Activated T-cell treated with anti-CD3 and anti-CD28 coated beads, Interleukin-2, amount 50 U/mL, for 72 hours (primary cell): ENCODE measurements at regions not wholly inside any gene's neighbourhood (a gene's known extent, or its start where the extent isn't known, plus 50 kb on each side); places are given as distances from the start of the nearest gene placed in this dataset.

Experiments
- ATAC-seq, 2 donors: fragments of 150-1000 bp; cut with Tn5 transposase; replicated peaks in 1 of 2; 2 replicates each; pipeline ENCODE4 v1.10.0; 2021; ENCODE audit warnings: moderate library complexity in 2 of 2, mild to moderate bottlenecking in 1 of 2
- DNase-seq, 2 donors: peaks; one replicate each; pipeline ENCODE4 v3.0.0; 2021 to 2022; ENCODE audit warnings: mixed read lengths in 1 of 2
- H3K27ac Mint-ChIP-seq: one replicate; pipeline ENCODE4 v1.8.0; 2022; ENCODE audit warnings: mild to moderate bottlenecking, moderate library complexity, mixed read lengths
- H3K27me3 Mint-ChIP-seq: one replicate; pipeline ENCODE4 v1.8.0; 2022; ENCODE audit warnings: low read depth, mixed read lengths
- H3K36me3 Mint-ChIP-seq, 2 donors: one replicate each; pipeline ENCODE4 v1.8.0; 2022; ENCODE audit warnings: mixed read lengths in 2 of 2, mild to moderate bottlenecking in 1 of 2; ENCODE audit not compliant: insufficient read depth in 2 of 2
- H3K4me1 Mint-ChIP-seq: one replicate; pipeline ENCODE4 v1.8.0; 2022; ENCODE audit warnings: low read depth, mixed read lengths
- H3K4me3 Mint-ChIP-seq, 2 donors: one replicate each; pipeline ENCODE4 v1.8.0; 2022; ENCODE audit warnings: mild to moderate bottlenecking in 2 of 2, mixed read lengths in 2 of 2, moderate library complexity in 2 of 2
- H3K9me3 Mint-ChIP-seq, 2 donors: one replicate each; pipeline ENCODE4 v1.8.0; 2022; ENCODE audit warnings: mixed read lengths in 2 of 2

DNA sequence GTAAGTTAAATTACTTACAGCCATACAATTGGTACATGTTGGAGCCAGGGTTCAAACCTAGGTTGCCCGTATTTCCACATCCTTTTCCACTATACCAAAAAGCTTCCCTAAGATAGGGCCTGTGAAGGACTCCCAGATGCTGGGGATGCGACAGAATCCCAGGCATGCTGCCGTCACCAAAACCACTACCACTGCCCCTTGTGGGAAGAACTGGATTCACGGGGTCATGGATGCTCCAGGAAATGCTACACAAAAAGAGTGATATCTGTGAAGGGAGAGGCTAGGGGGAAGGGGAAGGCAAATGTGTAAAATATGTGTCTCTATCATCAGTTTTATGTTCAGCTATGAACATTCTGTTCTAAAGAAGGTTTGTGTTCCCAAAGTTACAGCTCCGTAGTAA lies 133.9 kb upstream of the IVNS1ABP start:
- H3K36me3 Mint-ChIP-seq: no peaks in the 10 kb centered on the region
- ATAC-seq (no peak), DNase-seq (no peak)
- H3K9me3 Mint-ChIP-seq: no peaks in the 10 kb centered on the region
- no peaks in the 10 kb centered on the region for H3K4me1 Mint-ChIP-seq
- no peaks in the 10 kb centered on the region for H3K27me3 Mint-ChIP-seq
- H3K27ac Mint-ChIP-seq: no peak overlapping the region
- no peak overlapping the region for H3K4me3 Mint-ChIP-seq

DNA sequence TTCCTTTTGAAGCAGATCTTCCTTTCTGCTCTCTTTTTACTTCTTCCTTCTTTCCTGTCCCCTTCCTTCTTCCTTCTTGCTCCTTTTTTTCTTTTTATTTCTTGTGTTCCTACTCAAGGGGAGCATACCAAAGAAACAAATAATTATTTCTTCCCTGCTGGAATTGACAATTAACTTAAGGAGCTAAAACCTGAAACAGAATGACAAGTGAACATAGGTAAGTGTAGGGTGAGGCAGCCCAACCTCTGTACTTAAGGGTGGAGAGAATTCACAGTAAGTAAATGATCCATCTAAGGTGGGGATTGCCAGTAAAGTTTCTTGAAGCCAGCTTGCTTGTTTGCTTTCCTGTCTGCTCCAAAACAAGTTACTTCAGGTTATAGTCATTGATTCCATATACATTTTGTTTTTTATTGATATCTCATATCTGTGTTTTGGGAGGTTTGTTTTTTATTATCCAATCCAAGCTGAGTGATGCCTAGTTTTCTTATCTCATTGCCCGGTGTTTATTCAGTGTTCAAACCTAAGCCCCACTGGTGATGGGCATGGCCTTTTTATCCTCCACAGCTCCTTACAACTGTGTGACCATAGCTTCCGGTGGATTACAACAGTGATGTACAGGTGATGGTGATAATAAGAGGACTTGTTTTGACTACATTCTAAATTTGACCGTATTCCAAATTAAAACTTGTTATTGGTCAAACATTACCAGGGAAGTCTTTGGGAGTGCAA lies 133.2 kb upstream of the IVNS1ABP start:
- ATAC-seq (no peak), DNase-seq (no peak)
- Mint-ChIP-seq H3K27ac (no peak overlapping the region), H3K9me3 (no peaks in the 10 kb centered on the region), H3K4me1 (no peaks in the 10 kb centered on the region), H3K36me3 (no peaks in the 10 kb centered on the region), H3K4me3 (no peak overlapping the region), H3K27me3 (no peaks in the 10 kb centered on the region)

DNA sequence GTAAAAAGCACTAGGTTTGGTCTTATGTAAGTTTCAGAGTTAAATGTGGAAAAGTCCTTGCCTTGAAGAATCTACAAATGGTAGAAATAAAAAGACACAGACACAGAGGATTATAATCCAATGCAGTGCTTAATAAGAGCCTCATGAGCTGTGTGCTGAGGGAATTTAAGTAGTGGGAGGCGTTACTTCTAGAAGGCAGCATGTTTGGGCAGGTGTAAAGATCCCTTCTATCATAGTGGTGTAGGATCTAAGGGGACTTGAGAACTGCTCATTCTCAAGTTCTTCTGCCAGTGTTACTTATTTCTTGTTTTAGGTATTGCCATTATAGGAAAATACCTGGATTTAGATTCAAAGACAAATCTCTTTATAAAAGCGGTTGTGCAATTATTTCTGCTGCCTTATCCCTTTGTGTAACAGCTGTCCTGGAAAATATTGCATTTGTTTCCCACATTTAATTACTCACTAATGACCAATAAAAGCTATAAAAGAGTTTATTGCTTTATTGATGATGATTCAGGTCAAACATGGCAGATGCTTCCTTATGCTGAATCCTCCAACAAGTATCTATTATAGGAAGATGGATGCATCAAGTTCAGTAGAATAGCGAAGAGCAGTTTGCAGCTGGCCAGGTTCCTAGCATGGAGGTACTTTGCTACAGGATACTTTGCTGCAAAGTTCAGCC lies 132.5 kb upstream of the IVNS1ABP start:
- no peaks in the 10 kb centered on the region for H3K4me1 Mint-ChIP-seq
- H3K27me3 Mint-ChIP-seq: no peaks in the 10 kb centered on the region
- DNase-seq (no peak), ATAC-seq (no peak)
- H3K27ac Mint-ChIP-seq: no peak overlapping the region
- no peaks in the 10 kb centered on the region for H3K36me3 Mint-ChIP-seq
- no peak overlapping the region for H3K4me3 Mint-ChIP-seq
- no peaks in the 10 kb centered on the region for H3K9me3 Mint-ChIP-seq

DNA sequence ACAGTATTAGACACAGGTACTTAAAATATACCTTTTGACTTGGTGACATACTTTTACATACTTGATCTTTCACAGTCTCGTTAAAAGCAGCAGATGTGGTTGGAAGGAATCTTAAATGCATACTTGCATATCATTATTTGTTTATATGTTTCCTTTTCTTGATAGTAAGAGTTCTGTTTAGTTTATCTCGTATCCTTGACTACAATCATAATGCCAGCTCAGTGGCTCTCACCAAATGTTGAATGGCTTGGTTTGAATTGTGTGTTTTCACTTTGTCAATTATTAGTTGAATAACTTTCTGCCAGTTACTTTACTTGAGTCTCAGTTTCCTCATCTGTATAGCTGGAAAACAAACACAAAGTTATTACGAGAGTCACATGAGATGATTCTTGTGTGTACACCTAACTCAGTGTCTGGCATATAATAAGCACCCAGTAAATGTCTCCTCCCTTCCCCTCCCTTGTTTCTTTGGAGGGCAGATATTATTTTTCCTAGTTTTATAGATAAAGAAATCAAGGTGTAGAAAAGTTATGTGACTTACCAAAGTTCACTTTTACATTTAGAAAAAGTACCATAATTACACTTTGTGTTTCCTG lies 131.6 kb upstream of the IVNS1ABP start:
- no peaks in the 10 kb centered on the region for H3K9me3 Mint-ChIP-seq
- no peak overlapping the region for H3K27ac Mint-ChIP-seq
- H3K27me3 Mint-ChIP-seq: no peaks in the 10 kb centered on the region
- ATAC-seq (no peak), DNase-seq (no peak)
- H3K4me3 Mint-ChIP-seq: no peak overlapping the region
- no peaks in the 10 kb centered on the region for H3K36me3 Mint-ChIP-seq
- no peaks in the 10 kb centered on the region for H3K4me1 Mint-ChIP-seq

DNA sequence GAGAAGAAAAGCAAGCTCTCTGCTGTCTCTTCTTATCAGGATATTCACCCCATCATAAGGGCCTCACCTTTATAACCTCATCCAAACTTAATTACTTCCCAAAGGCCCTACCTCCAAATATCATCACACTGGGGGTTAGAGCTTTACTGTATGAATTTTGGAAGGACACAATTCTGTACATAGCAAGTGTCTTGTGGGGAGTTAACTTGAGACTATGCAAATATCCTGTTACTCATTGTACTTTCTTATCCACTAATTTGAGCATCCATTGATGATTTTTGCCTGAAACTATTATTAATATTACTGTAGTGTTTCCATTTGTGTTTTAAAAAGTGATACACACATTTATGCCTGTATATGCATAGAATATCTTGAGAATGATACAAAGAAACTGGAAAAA lies 129.1 kb upstream of the IVNS1ABP start:
- H3K36me3 Mint-ChIP-seq: no peaks in the 10 kb centered on the region
- no peaks in the 10 kb centered on the region for H3K9me3 Mint-ChIP-seq
- H3K4me1 Mint-ChIP-seq: peaks cover 3% of the 10 kb centered on the region
- H3K27ac Mint-ChIP-seq: no peak overlapping the region
- DNase-seq: no peak
- no peaks in the 10 kb centered on the region for H3K27me3 Mint-ChIP-seq
- no peak for ATAC-seq
- no peak overlapping the region for H3K4me3 Mint-ChIP-seq

- Mint-ChIP-seq H3K4me1 (peaks cover 8% of the 10 kb centered on the region), H3K27ac (no peak overlapping the region), H3K27me3 (no peaks in the 10 kb centered on the region), H3K9me3 (no peaks in the 10 kb centered on the region), H3K36me3 (no peaks in the 10 kb centered on the region), H3K4me3 (no peak overlapping the region)
- DNase-seq (no peak), ATAC-seq (no peak)
Observed at GRCh38 chr1:185445594-185445993, 128.6 kb upstream of the IVNS1ABP start.

- H3K27me3 Mint-ChIP-seq: no peaks in the 10 kb centered on the region
- H3K4me1 Mint-ChIP-seq: peaks cover 8% of the 10 kb centered on the region
- DNase-seq (no peak), ATAC-seq (no peak)
- no peak overlapping the region for H3K4me3 Mint-ChIP-seq
- no peaks in the 10 kb centered on the region for H3K9me3 Mint-ChIP-seq
- no peak overlapping the region for H3K27ac Mint-ChIP-seq
- H3K36me3 Mint-ChIP-seq: no peaks in the 10 kb centered on the region
Observed at GRCh38 chr1:185444676-185445075, 127.6 kb upstream of the IVNS1ABP start.

DNA sequence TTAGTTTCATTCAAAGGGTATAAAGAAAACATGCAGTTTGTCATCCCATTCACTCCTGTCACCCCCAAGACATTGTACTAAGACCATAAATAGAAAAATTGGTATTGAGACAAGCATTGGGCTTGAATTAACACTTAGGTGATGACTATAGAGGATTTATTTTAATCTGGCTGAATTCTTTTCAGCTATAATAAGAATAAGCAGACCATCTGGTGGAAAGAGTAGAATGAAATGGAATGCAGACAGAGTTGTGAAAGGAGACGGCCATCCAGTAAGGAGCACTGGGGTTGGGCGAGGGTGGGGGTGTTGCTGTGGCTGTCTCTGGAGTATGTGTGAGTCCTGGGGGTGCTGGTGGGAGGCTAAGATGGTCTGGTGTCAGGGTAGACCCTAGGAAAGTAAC lies 125.0 kb upstream of the IVNS1ABP start:
- Mint-ChIP-seq H3K27ac (peak overlapping the region; percentile 22), H3K4me3 (no peak overlapping the region), H3K4me1 (peaks cover 8% of the 10 kb centered on the region), H3K27me3 (no peaks in the 10 kb centered on the region), H3K9me3 (no peaks in the 10 kb centered on the region), H3K36me3 (no peaks in the 10 kb centered on the region)
- DNase-seq (no peak), ATAC-seq (no peak)

GRCh38 chr1:185441605-185442004 lies 124.6 kb upstream of the IVNS1ABP start:
- DNase-seq: no peak
- H3K4me1 Mint-ChIP-seq: peaks cover 8% of the 10 kb centered on the region
- no peaks in the 10 kb centered on the region for H3K27me3 Mint-ChIP-seq
- H3K36me3 Mint-ChIP-seq: no peaks in the 10 kb centered on the region
- H3K4me3 Mint-ChIP-seq: no peak overlapping the region
- no peaks in the 10 kb centered on the region for H3K9me3 Mint-ChIP-seq
- no peak for ATAC-seq
- H3K27ac Mint-ChIP-seq: peak overlapping the region; percentile 85

DNA sequence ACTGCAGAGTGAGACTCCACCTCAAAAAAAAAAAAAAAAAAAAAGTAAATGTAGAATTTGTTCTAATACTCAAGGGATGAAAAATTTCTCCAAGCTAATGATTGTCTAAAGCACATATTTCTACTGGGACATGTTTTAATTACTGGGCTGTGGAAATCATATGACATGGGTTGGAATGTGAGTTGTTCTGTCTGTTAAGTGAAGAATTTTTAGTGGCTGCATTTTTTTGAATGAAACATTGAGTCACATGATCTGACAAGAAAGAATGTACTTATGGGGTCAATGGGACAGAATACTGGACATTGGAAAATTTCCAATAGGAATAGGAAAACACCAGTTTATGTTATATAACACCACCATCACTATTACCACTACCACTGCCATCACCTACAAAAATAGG lies 123.8 kb upstream of the IVNS1ABP start:
- no peaks in the 10 kb centered on the region for H3K9me3 Mint-ChIP-seq
- DNase-seq (no peak), ATAC-seq (no peak)
- H3K4me3 Mint-ChIP-seq: peak overlapping the region in 1 of 2 donors; percentile 40
- H3K4me1 Mint-ChIP-seq: peaks cover 8% of the 10 kb centered on the region
- H3K27me3 Mint-ChIP-seq: no peaks in the 10 kb centered on the region
- H3K36me3 Mint-ChIP-seq: no peaks in the 10 kb centered on the region
- H3K27ac Mint-ChIP-seq: peak overlapping the region; percentile 85

DNA sequence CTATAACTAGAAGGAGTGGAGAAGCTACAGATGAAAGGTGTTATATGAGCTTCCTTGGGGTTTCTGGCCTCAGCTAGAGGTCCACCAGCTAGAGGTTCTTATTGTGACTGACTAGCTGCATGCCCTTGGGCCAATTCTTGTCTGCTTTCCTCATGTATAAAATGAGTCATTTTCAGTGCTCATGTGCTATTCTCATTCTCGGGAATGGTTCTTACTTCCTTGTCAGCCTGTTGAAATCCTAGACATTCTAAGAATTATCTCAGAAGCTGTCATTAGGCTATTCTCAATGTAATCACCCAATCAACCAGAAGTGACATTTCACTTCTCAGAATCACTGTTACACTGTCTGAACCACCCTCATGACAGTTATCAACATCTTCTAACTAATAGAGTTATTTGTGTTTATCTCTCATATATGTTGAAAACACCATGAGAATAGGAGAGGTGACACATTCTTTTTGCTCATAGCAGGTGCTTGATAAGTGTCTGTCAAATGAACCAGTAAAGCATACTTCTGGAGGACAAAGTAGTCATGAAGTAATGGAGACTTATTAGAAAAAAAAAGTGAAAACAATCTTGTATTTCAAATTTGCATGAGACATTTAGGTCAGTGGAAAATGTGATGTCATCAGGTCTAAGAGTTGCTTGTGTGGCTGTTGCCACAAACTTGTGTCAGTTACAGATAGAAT lies 122.8 kb upstream of the IVNS1ABP start:
- Mint-ChIP-seq H3K27me3 (no peaks in the 10 kb centered on the region), H3K4me1 (peaks cover 8% of the 10 kb centered on the region), H3K4me3 (no peak overlapping the region), H3K9me3 (no peaks in the 10 kb centered on the region), H3K36me3 (no peaks in the 10 kb centered on the region), H3K27ac (no peak overlapping the region)
- peak; percentile 85 to 91 for ATAC-seq
- DNase-seq: peak; percentile 26 to 45

DNA sequence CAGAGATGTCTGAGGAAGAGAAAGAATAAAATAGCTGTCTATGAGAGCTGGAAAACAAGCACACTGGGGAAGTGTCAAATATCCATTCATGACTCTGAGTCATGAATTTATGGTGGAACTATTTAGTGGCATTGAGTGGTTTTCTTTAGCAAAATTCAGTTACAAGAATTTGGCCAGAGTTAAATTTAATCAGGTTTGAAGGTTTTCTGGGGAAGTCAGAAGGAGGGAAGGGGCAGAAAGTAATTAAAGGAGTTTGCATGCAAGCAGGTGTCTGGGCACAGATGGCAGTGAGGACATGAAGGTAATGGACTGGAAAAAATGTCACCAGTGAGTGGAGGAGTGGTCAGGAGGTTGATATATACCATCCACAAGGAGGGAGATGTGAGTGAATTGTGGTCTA lies 121.9 kb upstream of the IVNS1ABP start:
- DNase-seq (no peak), ATAC-seq (peak in 1 of 2 donors; percentile 10)
- no peaks in the 10 kb centered on the region for H3K9me3 Mint-ChIP-seq
- no peaks in the 10 kb centered on the region for H3K36me3 Mint-ChIP-seq
- H3K27me3 Mint-ChIP-seq: no peaks in the 10 kb centered on the region
- no peak overlapping the region for H3K27ac Mint-ChIP-seq
- no peak overlapping the region for H3K4me3 Mint-ChIP-seq
- peaks cover 8% of the 10 kb centered on the region for H3K4me1 Mint-ChIP-seq

DNA sequence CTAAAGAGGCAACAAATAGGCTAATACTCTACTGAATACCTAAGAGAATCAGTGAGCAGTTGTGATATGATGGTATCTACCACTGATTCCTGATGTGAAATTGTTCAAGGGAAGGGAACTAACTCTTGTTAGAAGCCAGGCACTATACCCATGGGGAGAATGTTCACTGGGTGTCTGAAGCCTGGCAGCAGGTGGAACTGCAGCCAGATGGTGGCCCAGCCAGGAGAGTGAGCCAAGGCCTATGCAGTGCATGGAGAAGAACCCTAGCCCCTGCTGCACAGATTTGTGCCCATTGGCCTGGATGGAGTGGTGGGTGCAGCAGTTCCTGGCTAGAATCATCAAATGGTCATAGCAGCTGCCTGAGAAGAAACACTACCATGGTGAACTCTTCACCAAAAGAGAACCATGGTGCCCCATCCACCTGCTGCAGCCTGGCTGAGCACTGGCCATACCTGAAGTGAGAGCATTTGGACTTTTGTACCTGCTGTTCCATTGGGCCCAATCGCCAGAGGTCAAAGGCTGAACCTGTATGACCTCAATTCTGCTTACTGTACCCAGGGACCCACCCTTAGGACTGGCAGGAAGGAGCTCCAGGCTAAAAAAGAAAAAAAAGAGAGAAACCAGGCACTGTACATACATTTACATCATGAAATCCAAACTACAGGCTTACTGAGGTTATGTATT lies 118.8 kb upstream of the IVNS1ABP start:
- H3K4me1 Mint-ChIP-seq: peaks cover 2% of the 10 kb centered on the region
- DNase-seq (no peak), ATAC-seq (no peak)
- no peaks in the 10 kb centered on the region for H3K9me3 Mint-ChIP-seq
- H3K27me3 Mint-ChIP-seq: no peaks in the 10 kb centered on the region
- no peak overlapping the region for H3K4me3 Mint-ChIP-seq
- no peaks in the 10 kb centered on the region for H3K36me3 Mint-ChIP-seq
- no peak overlapping the region for H3K27ac Mint-ChIP-seq
